OCI-LY3 (cell line): ENCODE measurements at regions not wholly inside any gene's neighbourhood (a gene's known extent, or its start where the extent isn't known, plus 50 kb on each side); places are given as distances from the start of the nearest gene placed in this dataset.

Source experiments
- H2AFZ ChIP-seq: fragments of 200-600, 300-600 bp; shearing (Covaris generic); 2 replicates; pipeline ENCODE4 v1.6.0; 2014; ENCODE audit warnings: antibody characterized with exemption, low read depth, low read length
- H3K27ac ChIP-seq: fragments of 200-600, 300-600 bp; sonication (generic); 2 replicates; pipeline ENCODE4 v1.5.1; 2014; ENCODE audit warnings: mild to moderate bottlenecking, low read length, moderate library complexity, mixed read lengths
- H3K27me3 ChIP-seq: fragments of 200-600, 300-600 bp; sonication (generic); 2 replicates; pipeline ENCODE4 v1.6.1; 2014; ENCODE audit warnings: low read depth, low read length, mixed read lengths
- H3K36me3 ChIP-seq: fragments of 200-600, 300-600 bp; sonication (generic); replicated peaks from 2 replicates; pipeline ENCODE3; 2014; ENCODE audit warnings: low read depth, low read length, mixed read lengths
- H3K4me1 ChIP-seq: fragments of 300-600, 200-600 bp; sonication (generic); 2 replicates; pipeline ENCODE4 v1.6.1; 2014; ENCODE audit warnings: low read length, mixed read lengths
- H3K4me2 ChIP-seq: fragments of 200-600, 300-600 bp; sonication (generic); 2 replicates; pipeline ENCODE4 v1.6.1; 2014; ENCODE audit warnings: low read length, mixed read lengths
- H3K4me3 ChIP-seq: fragments of 300-600, 200-600 bp; sonication (generic); 2 replicates; pipeline ENCODE4 v1.5.1; 2014; ENCODE audit warnings: antibody characterized with exemption, mild to moderate bottlenecking, low read length, moderate library complexity
- H3K79me2 ChIP-seq: fragments of 300-600, 200-600 bp; shearing (Covaris generic); 2 replicates; pipeline ENCODE4 v1.6.1; 2014; ENCODE audit warnings: mild to moderate bottlenecking, low read length, mixed read lengths
- H3K9ac ChIP-seq: fragments of 300-600, 200-600 bp; shearing (Covaris generic); 2 replicates; pipeline ENCODE4 v1.6.0; 2014; ENCODE audit warnings: mild to moderate bottlenecking, low read length, moderate library complexity
- H3K9me3 ChIP-seq: fragments of 200-600, 300-600 bp; shearing (Covaris generic); 2 replicates; pipeline ENCODE4 v1.6.1; 2014; ENCODE audit warnings: low read length, mixed read lengths; ENCODE audit not compliant: insufficient read depth
- H4K20me1 ChIP-seq: fragments of 200-600, 300-600 bp; sonication (generic); 2 replicates; pipeline ENCODE4 v1.6.1; 2016; ENCODE audit warnings: low read length, mixed read lengths; ENCODE audit not compliant: insufficient read depth
- CTCF ChIP-seq: fragments of 200-600, 300-600 bp; sonication (generic); IDR thresholded peaks from 2 replicates; pipeline ENCODE4 v1.5.1; 2014; ENCODE audit warnings: antibody characterized with exemption, low read length, low read depth
- EZH2phosphoT487 ChIP-seq: fragments of 200-600 bp; shearing (Covaris generic); IDR thresholded peaks from 2 replicates; pipeline ENCODE4 v1.6.1; 2018; ENCODE audit warnings: antibody characterized with exemption, mixed run types, low read depth

DNA sequence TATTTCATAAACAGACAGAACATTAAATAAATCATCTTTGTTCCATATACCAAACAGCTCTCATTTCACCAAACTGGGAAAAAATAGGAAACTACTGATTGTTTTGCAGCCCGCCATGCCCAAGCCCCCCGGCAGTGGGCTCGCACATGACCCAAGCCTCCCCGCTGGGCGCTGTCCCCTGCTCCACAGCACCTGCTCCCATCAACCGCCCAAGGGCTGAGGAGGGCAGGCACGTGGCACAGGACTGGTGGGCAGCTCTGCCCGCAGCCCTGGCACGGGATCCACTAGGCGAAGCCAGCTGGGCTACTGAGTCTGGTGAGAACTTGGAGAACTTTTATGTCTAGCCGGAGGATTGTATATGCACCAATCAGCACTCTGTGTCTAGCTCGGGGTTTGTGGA lies 554.8 kb upstream of the CCNG1 start:
- H3K27ac ChIP-seq = no peak overlapping the region
- no peak overlapping the region for H3K9ac ChIP-seq
- H3K4me2 ChIP-seq = no peak overlapping the region
- no peaks in the 10 kb centered on the region for H3K27me3 ChIP-seq
- H3K36me3 ChIP-seq = no peaks in the 10 kb centered on the region
- H2AFZ ChIP-seq = no peak overlapping the region
- no peak for TF ChIP-seq CTCF
- TF ChIP-seq EZH2phosphoT487 = no peak
- H3K9me3 ChIP-seq = no peaks in the 10 kb centered on the region
- H4K20me1 ChIP-seq = no peaks in the 10 kb centered on the region
- no peak overlapping the region for H3K4me3 ChIP-seq
- H3K79me2 ChIP-seq = no peaks in the 10 kb centered on the region
- H3K4me1 ChIP-seq = no peaks in the 10 kb centered on the region

DNA sequence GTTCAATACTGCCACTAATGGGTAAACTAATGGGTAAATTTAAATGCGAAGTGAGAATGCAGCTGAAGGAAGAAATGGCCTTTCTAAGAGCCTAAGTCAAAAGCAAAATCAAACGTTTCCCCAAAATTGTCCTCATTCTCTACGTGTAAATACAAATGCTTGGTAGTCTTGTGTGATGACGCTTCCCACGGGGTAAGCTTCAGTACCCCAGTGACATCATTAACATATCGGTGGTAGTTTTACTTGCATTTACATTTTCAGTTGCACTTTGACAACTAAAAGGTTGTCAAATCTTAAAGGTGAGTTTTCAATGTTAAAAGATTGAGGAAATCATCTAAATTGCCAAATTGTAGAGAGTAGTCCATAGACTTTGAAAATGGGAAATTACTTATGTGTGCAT lies 550.7 kb upstream of the CCNG1 start:
- TF ChIP-seq EZH2phosphoT487 (no peak), CTCF (no peak)
- Histone ChIP-seq H3K4me2 (no peak overlapping the region), H3K36me3 (no peaks in the 10 kb centered on the region), H3K79me2 (no peaks in the 10 kb centered on the region), H3K9me3 (peaks cover 3% of the 10 kb centered on the region; the same call in 1 of the 2 replicates), H3K4me3 (no peak overlapping the region), H2AFZ (no peak overlapping the region), H4K20me1 (no peaks in the 10 kb centered on the region), H3K27ac (no peak overlapping the region), H3K4me1 (no peaks in the 10 kb centered on the region), H3K27me3 (no peaks in the 10 kb centered on the region), H3K9ac (no peak overlapping the region)

- no peak overlapping the region for H3K4me3 ChIP-seq
- no peak for TF ChIP-seq EZH2phosphoT487
- no peak for TF ChIP-seq CTCF
- no peak overlapping the region for H2AFZ ChIP-seq
- no peak overlapping the region for H3K4me2 ChIP-seq
- H3K79me2 ChIP-seq = no peaks in the 10 kb centered on the region
- H3K4me1 ChIP-seq = no peaks in the 10 kb centered on the region
- H3K27ac ChIP-seq = no peak overlapping the region
- no peaks in the 10 kb centered on the region for H3K36me3 ChIP-seq
- H4K20me1 ChIP-seq = no peaks in the 10 kb centered on the region
- H3K9me3 ChIP-seq = peaks cover 3% of the 10 kb centered on the region; the same call in 1 of the 2 replicates
- H3K9ac ChIP-seq = no peak overlapping the region
- no peaks in the 10 kb centered on the region for H3K27me3 ChIP-seq
Observed at GRCh38 chr5:162888268-162888667, 549.1 kb upstream of the CCNG1 start.

DNA sequence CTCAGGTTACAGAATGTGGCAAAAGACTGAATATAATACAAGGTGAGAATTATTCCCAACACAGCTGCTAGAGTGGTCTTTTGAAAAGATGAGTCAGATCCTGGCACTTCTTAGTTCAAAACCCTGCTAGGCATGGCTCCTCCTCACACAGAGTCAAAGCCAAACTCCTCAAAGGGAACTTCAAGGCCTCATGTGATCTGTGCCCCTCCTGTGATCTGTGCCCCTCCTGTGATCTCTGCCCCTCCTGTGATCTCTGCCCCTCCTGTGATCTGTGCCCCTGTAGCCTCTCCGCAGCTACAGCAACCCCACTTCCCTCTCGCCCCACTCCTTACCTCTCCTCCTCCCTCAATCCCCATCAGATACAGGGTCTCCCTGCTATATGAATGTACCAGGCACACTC lies 525.5 kb upstream of the CCNG1 start:
- Histone ChIP-seq H3K9ac (no peak overlapping the region), H2AFZ (no peak overlapping the region), H3K4me2 (no peak overlapping the region), H3K27me3 (no peaks in the 10 kb centered on the region), H3K27ac (no peak overlapping the region), H3K4me3 (no peak overlapping the region), H3K9me3 (no peaks in the 10 kb centered on the region), H3K4me1 (no peaks in the 10 kb centered on the region), H3K36me3 (no peaks in the 10 kb centered on the region), H3K79me2 (no peaks in the 10 kb centered on the region), H4K20me1 (no peaks in the 10 kb centered on the region)
- no peak for TF ChIP-seq CTCF
